ENCODE measurements at regions not wholly inside any gene's neighbourhood (a gene's known extent, or its start where the extent isn't known, plus 50 kb on each side); places are given as distances from the start of the nearest gene placed in this dataset.

- TF ChIP-seq POLR2AphosphoS5 (IDR thresholded peaks at IDR 0.05; ENCODE audit: borderline replicate concordance, low read depth, low read length) (no peak), EZH2 (IDR thresholded peaks at IDR 0.05) (no peak)
Observed at GRCh38 chr15:98581715-98582114, 66.6 kb upstream of the IGF1R start.
